GM23338 (cell line): ENCODE measurements at regions not wholly inside any gene's neighbourhood (a gene's known extent, or its start where the extent isn't known, plus 50 kb on each side); places are given as distances from the start of the nearest gene placed in this dataset.

ENCODE experiments used
- ATAC-seq: fragments of 200-7000 bp; cut with Tn5 transposase; 3 replicates; pipeline ENCODE4 v1.9.1; 2020
- DNase-seq: peaks from one replicate; pipeline ENCODE4 v3.0.0-alpha.2; 2015; ENCODE audit warnings: low spot score
- H2AFZ ChIP-seq: fragments of 200-600 bp; sonication (generic); 2 replicates; pipeline ENCODE4 v1.8.0; 2016; ENCODE audit warnings: antibody characterized with exemption, mild to moderate bottlenecking, moderate library complexity
- H3F3A ChIP-seq: fragments of 200-600 bp; sonication (generic); replicated peaks from 2 replicates; pipeline ENCODE4 v1.8.0; 2017; ENCODE audit warnings: antibody characterized with exemption, mixed run types, low read depth
- H3K27ac ChIP-seq: fragments of 200-600 bp; sonication (generic); 2 replicates; pipeline ENCODE4 v1.6.1; 2016; ENCODE audit warnings: low read depth
- H3K27me3 ChIP-seq: fragments of 200-600 bp; sonication (generic); 2 replicates; pipeline ENCODE4 v1.8.0; 2016; ENCODE audit warnings: mild to moderate bottlenecking, mixed run types, moderate library complexity; ENCODE audit not compliant: insufficient read depth
- H3K36me3 ChIP-seq: fragments of 200-600 bp; sonication (generic); 2 replicates; pipeline ENCODE4 v1.8.0; 2016; ENCODE audit warnings: mild to moderate bottlenecking; ENCODE audit not compliant: insufficient read depth
- H3K4me1 ChIP-seq: fragments of 200-600 bp; sonication (generic); 2 replicates; pipeline ENCODE4 v1.8.0; 2016; ENCODE audit warnings: mild to moderate bottlenecking, moderate library complexity; ENCODE audit not compliant: insufficient read depth
- H3K4me2 ChIP-seq: fragments of 200-600 bp; sonication (generic); 2 replicates; pipeline ENCODE4 v1.7.1; 2017; ENCODE audit warnings: mixed run types
- H3K4me3 ChIP-seq: fragments of 200-600 bp; sonication (generic); 2 replicates; pipeline ENCODE4 v1.6.1; 2016; ENCODE audit warnings: mixed run types
- H3K79me2 ChIP-seq: fragments of 200-600 bp; sonication (generic); replicated peaks from 2 replicates; pipeline ENCODE4 v1.8.0; 2017; ENCODE audit warnings: mild to moderate bottlenecking; ENCODE audit not compliant: insufficient read depth
- H3K9me2 ChIP-seq: fragments of 200-600 bp; sonication (generic); 2 replicates; pipeline ENCODE4 v1.8.0; 2017; ENCODE audit not compliant: insufficient read depth
- H4K20me1 ChIP-seq: fragments of 200-600 bp; sonication (generic); replicated peaks from 2 replicates; pipeline ENCODE4 v1.8.0; 2017; ENCODE audit warnings: mild to moderate bottlenecking; ENCODE audit not compliant: insufficient read depth
- H3K27ac Mint-ChIP-seq: 2 replicates; pipeline ENCODE4 v1.8.0; 2020; ENCODE audit warnings: inconsistent platforms, mild to moderate bottlenecking, moderate library complexity, mixed read lengths
- H3K27me3 Mint-ChIP-seq: 3 replicates; pipeline ENCODE4 v1.8.0; 2022; ENCODE audit warnings: low read depth, mild to moderate bottlenecking, moderate library complexity, mixed read lengths, inconsistent platforms; ENCODE audit not compliant: insufficient read depth, poor library complexity
- H3K36me3 Mint-ChIP-seq: 3 replicates; pipeline ENCODE4 v1.8.0; 2021; ENCODE audit warnings: low read depth, mild to moderate bottlenecking, inconsistent platforms, moderate library complexity, mixed read lengths
- H3K4me1 Mint-ChIP-seq: 3 replicates; pipeline ENCODE4 v1.8.0; 2020; ENCODE audit warnings: mild to moderate bottlenecking, inconsistent platforms, mixed read lengths
- H3K4me3 Mint-ChIP-seq: 3 replicates; pipeline ENCODE4 v1.8.0; 2021; ENCODE audit warnings: moderate library complexity, mild to moderate bottlenecking, inconsistent platforms, mixed read lengths
- H3K9me3 Mint-ChIP-seq: 3 replicates; pipeline ENCODE4 v1.8.0; 2020; ENCODE audit warnings: moderate library complexity, mild to moderate bottlenecking, inconsistent platforms, mixed read lengths
- CREB1 ChIP-seq: fragments of 250-450 bp; sonication (Bioruptor Pico); IDR thresholded peaks from 2 replicates; pipeline ENCODE4 v1.5.0; 2020; ENCODE audit warnings: low read depth, mild to moderate bottlenecking, moderate library complexity
- JUNB ChIP-seq: IDR thresholded peaks from one replicate; pipeline ENCODE4 v1.6.1; 2016; ENCODE audit warnings: antibody characterized with exemption; ENCODE audit not compliant: unreplicated experiment
- POLR2AphosphoS5 ChIP-seq: IDR thresholded peaks from 2 replicates; pipeline ENCODE4 v1.6.1; 2016; ENCODE audit warnings: antibody characterized with exemption, low read depth
- STAT1 ChIP-seq: IDR thresholded peaks from one replicate; pipeline ENCODE4 v1.6.1; 2016; ENCODE audit warnings: antibody characterized with exemption; ENCODE audit not compliant: unreplicated experiment
- TF ChIP-seq, protein P1 (sequence below): fragments of 250-450 bp; sonication (Bioruptor Pico); IDR thresholded peaks from 2 replicates; pipeline ENCODE4 v1.5.0; 2020; ENCODE audit warnings: mild to moderate bottlenecking, moderate library complexity
- TF ChIP-seq, protein P2 (sequence below): IDR thresholded peaks from one replicate; pipeline ENCODE4 v1.6.1; 2018; ENCODE audit warnings: antibody characterized with exemption; ENCODE audit not compliant: unreplicated experiment

DNA sequence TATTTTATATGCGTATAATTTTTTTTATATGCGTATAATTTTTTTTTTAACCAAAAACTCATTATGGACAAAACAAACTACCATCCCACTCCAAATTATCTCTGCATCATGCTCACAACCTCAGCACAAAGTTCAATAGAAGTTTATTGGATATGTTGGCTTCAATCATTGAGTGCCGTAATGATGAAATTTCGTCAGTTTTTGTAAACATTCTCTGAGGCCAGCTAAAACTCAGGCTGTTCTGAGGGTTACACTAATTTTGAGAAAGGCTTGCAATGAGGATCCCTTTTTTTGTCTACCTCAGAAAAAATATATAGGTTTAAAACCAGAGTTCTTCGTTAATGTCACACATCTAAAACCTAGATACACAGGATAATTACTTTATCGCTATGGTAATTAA lies 1253.2 kb downstream of the EFNA5 start:
- TF ChIP-seq CREB1 (CRISPR knock-in tag), result no peak
- TF ChIP-seq, protein P1, sequence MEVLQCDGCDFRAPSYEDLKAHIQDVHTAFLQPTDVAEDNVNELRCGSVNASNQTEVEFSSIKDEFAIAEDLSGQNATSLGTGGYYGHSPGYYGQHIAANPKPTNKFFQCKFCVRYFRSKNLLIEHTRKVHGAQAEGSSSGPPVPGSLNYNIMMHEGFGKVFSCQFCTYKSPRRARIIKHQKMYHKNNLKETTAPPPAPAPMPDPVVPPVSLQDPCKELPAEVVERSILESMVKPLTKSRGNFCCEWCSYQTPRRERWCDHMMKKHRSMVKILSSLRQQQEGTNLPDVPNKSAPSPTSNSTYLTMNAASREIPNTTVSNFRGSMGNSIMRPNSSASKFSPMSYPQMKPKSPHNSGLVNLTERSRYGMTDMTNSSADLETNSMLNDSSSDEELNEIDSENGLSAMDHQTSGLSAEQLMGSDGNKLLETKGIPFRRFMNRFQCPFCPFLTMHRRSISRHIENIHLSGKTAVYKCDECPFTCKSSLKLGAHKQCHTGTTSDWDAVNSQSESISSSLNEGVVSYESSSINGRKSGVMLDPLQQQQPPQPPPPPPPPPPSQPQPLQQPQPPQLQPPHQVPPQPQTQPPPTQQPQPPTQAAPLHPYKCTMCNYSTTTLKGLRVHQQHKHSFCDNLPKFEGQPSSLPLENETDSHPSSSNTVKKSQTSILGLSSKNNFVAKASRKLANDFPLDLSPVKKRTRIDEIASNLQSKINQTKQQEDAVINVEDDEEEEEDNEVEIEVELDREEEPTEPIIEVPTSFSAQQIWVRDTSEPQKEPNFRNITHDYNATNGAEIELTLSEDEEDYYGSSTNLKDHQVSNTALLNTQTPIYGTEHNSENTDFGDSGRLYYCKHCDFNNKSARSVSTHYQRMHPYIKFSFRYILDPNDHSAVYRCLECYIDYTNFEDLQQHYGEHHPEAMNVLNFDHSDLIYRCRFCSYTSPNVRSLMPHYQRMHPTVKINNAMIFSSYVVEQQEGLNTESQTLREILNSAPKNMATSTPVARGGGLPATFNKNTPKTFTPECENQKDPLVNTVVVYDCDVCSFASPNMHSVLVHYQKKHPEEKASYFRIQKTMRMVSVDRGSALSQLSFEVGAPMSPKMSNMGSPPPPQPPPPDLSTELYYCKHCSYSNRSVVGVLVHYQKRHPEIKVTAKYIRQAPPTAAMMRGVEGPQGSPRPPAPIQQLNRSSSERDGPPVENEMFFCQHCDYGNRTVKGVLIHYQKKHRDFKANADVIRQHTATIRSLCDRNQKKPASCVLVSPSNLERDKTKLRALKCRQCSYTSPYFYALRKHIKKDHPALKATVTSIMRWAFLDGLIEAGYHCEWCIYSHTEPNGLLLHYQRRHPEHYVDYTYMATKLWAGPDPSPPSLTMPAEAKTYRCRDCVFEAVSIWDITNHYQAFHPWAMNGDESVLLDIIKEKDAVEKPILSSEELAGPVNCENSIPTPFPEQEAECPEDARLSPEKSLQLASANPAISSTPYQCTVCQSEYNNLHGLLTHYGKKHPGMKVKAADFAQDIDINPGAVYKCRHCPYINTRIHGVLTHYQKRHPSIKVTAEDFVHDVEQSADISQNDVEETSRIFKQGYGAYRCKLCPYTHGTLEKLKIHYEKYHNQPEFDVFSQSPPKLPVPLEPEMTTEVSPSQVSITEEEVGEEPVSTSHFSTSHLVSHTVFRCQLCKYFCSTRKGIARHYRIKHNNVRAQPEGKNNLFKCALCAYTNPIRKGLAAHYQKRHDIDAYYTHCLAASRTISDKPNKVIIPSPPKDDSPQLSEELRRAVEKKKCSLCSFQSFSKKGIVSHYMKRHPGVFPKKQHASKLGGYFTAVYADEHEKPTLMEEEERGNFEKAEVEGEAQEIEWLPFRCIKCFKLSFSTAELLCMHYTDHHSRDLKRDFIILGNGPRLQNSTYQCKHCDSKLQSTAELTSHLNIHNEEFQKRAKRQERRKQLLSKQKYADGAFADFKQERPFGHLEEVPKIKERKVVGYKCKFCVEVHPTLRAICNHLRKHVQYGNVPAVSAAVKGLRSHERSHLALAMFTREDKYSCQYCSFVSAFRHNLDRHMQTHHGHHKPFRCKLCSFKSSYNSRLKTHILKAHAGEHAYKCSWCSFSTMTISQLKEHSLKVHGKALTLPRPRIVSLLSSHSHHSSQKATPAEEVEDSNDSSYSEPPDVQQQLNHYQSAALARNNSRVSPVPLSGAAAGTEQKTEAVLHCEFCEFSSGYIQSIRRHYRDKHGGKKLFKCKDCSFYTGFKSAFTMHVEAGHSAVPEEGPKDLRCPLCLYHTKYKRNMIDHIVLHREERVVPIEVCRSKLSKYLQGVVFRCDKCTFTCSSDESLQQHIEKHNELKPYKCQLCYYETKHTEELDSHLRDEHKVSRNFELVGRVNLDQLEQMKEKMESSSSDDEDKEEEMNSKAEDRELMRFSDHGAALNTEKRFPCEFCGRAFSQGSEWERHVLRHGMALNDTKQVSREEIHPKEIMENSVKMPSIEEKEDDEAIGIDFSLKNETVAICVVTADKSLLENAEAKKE (CRISPR knock-in tag), result no peak
- no peak for TF ChIP-seq JUNB
- H3K27ac Mint-ChIP-seq, result no peak overlapping the region
- no peaks in the 10 kb centered on the region for H4K20me1 ChIP-seq
- no peak for DNase-seq
- H3K27me3 ChIP-seq, result no peaks in the 10 kb centered on the region
- no peak for ATAC-seq
- H3K27me3 Mint-ChIP-seq, result no peaks in the 10 kb centered on the region
- no peaks in the 10 kb centered on the region for H3K4me1 Mint-ChIP-seq
- no peaks in the 10 kb centered on the region; the same call in 1 of the 2 replicates for H3K36me3 ChIP-seq
- H3K4me3 ChIP-seq, result no peak overlapping the region
- peaks cover 3% of the 10 kb centered on the region; the same call in 1 of the 3 replicates for H3K9me3 Mint-ChIP-seq
- H3K9me2 ChIP-seq, result no peaks in the 10 kb centered on the region
- H3F3A ChIP-seq, result no peaks in the 10 kb centered on the region
- H3K4me3 Mint-ChIP-seq, result no peak overlapping the region
- H3K36me3 Mint-ChIP-seq, result no peaks in the 10 kb centered on the region; the same call in 2 of the 3 replicates
- H3K4me2 ChIP-seq, result no peak overlapping the region
- H3K27ac ChIP-seq, result no peak overlapping the region
- no peaks in the 10 kb centered on the region for H3K79me2 ChIP-seq
- H3K4me1 ChIP-seq, result no peaks in the 10 kb centered on the region
- no peak overlapping the region for H2AFZ ChIP-seq

DNA sequence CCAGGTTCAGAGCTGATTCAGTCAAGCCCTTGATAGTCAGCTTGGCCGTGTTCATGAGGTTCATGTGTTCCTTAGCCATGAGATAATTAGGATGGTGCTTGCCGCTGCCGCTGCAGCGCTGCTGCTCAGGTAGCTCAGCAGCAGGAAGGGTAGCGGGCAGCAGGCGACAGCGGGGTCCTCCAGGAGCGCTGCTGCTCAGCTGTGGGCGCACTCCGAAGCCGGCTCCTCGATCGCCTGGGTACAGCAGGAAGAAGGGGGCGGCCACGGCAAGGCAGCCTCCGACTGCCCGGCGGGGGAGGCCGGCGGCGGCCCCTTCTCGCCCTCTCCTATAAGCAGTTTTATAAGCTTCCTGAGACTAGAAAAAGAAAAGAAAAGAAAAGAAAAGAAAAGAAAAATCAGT lies 1253.6 kb downstream of the EFNA5 start:
- peak; percentile 55; the same call in 2 of the 3 replicates for ATAC-seq
- H3K4me1 ChIP-seq, result no peaks in the 10 kb centered on the region
- H3K27me3 ChIP-seq, result no peaks in the 10 kb centered on the region
- H3K36me3 ChIP-seq, result no peaks in the 10 kb centered on the region
- H3K9me3 Mint-ChIP-seq, result no peaks in the 10 kb centered on the region
- H4K20me1 ChIP-seq, result no peaks in the 10 kb centered on the region
- no peaks in the 10 kb centered on the region for H3F3A ChIP-seq
- H3K4me3 ChIP-seq, result no peak overlapping the region
- no peaks in the 10 kb centered on the region for H3K79me2 ChIP-seq
- no peak overlapping the region for H3K4me2 ChIP-seq
- H3K27me3 Mint-ChIP-seq, result no peaks in the 10 kb centered on the region
- H2AFZ ChIP-seq, result no peak overlapping the region
- TF ChIP-seq, protein P2, sequence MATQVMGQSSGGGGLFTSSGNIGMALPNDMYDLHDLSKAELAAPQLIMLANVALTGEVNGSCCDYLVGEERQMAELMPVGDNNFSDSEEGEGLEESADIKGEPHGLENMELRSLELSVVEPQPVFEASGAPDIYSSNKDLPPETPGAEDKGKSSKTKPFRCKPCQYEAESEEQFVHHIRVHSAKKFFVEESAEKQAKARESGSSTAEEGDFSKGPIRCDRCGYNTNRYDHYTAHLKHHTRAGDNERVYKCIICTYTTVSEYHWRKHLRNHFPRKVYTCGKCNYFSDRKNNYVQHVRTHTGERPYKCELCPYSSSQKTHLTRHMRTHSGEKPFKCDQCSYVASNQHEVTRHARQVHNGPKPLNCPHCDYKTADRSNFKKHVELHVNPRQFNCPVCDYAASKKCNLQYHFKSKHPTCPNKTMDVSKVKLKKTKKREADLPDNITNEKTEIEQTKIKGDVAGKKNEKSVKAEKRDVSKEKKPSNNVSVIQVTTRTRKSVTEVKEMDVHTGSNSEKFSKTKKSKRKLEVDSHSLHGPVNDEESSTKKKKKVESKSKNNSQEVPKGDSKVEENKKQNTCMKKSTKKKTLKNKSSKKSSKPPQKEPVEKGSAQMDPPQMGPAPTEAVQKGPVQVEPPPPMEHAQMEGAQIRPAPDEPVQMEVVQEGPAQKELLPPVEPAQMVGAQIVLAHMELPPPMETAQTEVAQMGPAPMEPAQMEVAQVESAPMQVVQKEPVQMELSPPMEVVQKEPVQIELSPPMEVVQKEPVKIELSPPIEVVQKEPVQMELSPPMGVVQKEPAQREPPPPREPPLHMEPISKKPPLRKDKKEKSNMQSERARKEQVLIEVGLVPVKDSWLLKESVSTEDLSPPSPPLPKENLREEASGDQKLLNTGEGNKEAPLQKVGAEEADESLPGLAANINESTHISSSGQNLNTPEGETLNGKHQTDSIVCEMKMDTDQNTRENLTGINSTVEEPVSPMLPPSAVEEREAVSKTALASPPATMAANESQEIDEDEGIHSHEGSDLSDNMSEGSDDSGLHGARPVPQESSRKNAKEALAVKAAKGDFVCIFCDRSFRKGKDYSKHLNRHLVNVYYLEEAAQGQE, result no peak
- no peak for TF ChIP-seq STAT1
- no peak for TF ChIP-seq POLR2AphosphoS5
- H3K4me3 Mint-ChIP-seq, result no peak overlapping the region
- H3K27ac Mint-ChIP-seq, result no peak overlapping the region
- H3K27ac ChIP-seq, result no peak overlapping the region
- no peak for DNase-seq
- H3K9me2 ChIP-seq, result no peaks in the 10 kb centered on the region
- no peaks in the 10 kb centered on the region for H3K36me3 Mint-ChIP-seq
- no peaks in the 10 kb centered on the region for H3K4me1 Mint-ChIP-seq
